ENCODE measurements at regions not wholly inside any gene's neighbourhood (a gene's known extent, or its start where the extent isn't known, plus 50 kb on each side); places are given as distances from the start of the nearest gene placed in this dataset.

DNA sequence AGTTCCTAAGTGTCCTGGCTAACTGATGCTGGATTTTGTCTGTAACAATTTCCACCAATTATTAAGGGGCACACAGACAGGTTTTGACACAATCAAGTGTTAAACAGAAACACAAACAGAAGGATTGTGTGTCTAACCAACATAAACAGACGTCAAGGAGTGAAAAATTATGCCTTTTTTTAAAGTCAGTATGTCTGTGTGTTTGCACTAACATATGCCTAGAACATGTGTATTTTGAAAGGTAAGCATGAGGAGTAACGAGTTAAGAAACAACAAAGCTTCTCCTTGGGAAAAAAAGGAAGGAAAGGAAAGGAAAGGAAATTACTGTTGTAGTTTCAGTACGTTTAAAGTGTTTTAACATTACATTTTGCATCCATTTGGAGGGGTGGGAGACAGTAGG lies 466.3 kb upstream of the ID4 start:
- CTCF ChIA-PET: no interaction called here

More for the DNA sequence above, 466.3 kb upstream of the ID4 start:
- Histone ChIP-seq H2AK9ac (replicated peaks; ENCODE audit: low read depth, low read length, poor library complexity) (no peak overlapping the region), H4K91ac (ENCODE audit: insufficient read depth, low read depth, low read length) (no peak overlapping the region), H3K4ac (ENCODE audit: low read depth, low read length) (no peak overlapping the region), H2BK5ac (ENCODE audit: low read depth, low read length, poor library complexity, severe bottlenecking) (no peak overlapping the region), H2AK5ac (ENCODE audit: low read depth, low read length) (no peak overlapping the region), H3K23ac (ENCODE audit: low read depth, low read length) (no peak overlapping the region), H4K8ac (ENCODE audit: low read depth in 2 of 2, low read length in 2 of 2) (no peak overlapping the region), H2BK15ac (ENCODE audit: low read depth, low read length) (no peak overlapping the region), H3K27ac (ENCODE audit: insufficient read depth, low read length) (no peak overlapping the region), H3K4me1 (ENCODE audit: control insufficient read depth, insufficient read depth, low read length) (no peaks in the 10 kb centered on the region), H3K14ac (replicated peaks; ENCODE audit: low read depth, low read length) (no peak overlapping the region), H4K5ac (ENCODE audit: low read depth, low read length) (no peak overlapping the region), H3K9ac (ENCODE audit: low read depth, low read length) (no peak overlapping the region), H3K27me3 (ENCODE audit: control insufficient read depth, insufficient read depth, low read length) (no peaks in the 10 kb centered on the region), H2BK120ac (ENCODE audit: low read depth, low read length) (no peak overlapping the region), H2BK20ac (ENCODE audit: low read depth, low read length) (no peak overlapping the region), H2AFZ (replicated peaks; ENCODE audit: low read length, poor library complexity) (no peak overlapping the region), H3K9me1 (ENCODE audit: insufficient read depth, low read length) (no peaks in the 10 kb centered on the region), H4K20me1 (ENCODE audit: insufficient read depth, low read length) (no peaks in the 10 kb centered on the region), H3K9me3 (ENCODE audit: control insufficient read depth, insufficient read depth, low read length) (peaks cover 17% of the 10 kb centered on the region), H3K4me3 (ENCODE audit: insufficient read depth, low read depth, low read length) (no peak overlapping the region), H3K56ac (ENCODE audit: extremely low read depth, insufficient read depth, low read length) (no peak overlapping the region), H3K79me1 (ENCODE audit: low read depth in 1 of 2, low read length in 2 of 2) (no peaks in the 10 kb centered on the region), H3K18ac (ENCODE audit: low read depth, low read length) (no peak overlapping the region), H3K36me3 (ENCODE audit: control insufficient read depth, insufficient read depth, low read length) (no peaks in the 10 kb centered on the region), H3K4me2 (ENCODE audit: low read depth, low read length) (no peak overlapping the region)
- ATAC-seq (ENCODE audit: low read depth) (no peak), DNase-seq (no peak)
- WGBS, 2 experiments (ENCODE audit: extremely low coverage in 2 of 2, insufficient read length in 1 of 2): no CpG with 5 or more reads among the region's 3 CpGs
- intact Hi-C loops (cut with micrococcal nuclease): no loop called here
- dilution Hi-C loops (cut with HindIII; ENCODE audit: low sequenced_read_pairs, unreplicated experiment): no loop called here
- BruUV-seq (replicated peaks): no TSS peak
- in situ Hi-C loops (cut with MboI; ENCODE audit: low sequenced_read_pairs): no loop called here
- POLR2A ChIA-PET (ENCODE audit: unreplicated experiment): no interaction called here
- no peak for TF ChIP-seq CHD1 (IDR thresholded peaks at IDR 0.05; ENCODE audit: low read depth, low read length)

Measured in IMR-90 (cell line).